Erythroblast (primary cell): ENCODE measurements at regions not wholly inside any gene's neighbourhood (a gene's known extent, or its start where the extent isn't known, plus 50 kb on each side); places are given as distances from the start of the nearest gene placed in this dataset.
"Not testable (repeated sequence)": the region's sequence is repeated elsewhere in the genome, so short reads cannot be mapped to it uniquely, and the experiment has no call there.

Experiments used
- DNase-seq, 2 experiments: peaks; one replicate each; lab custom pipeline; 2025; lab: John Stamatoyannopoulos, UW
- GATA1 ChIP-seq: IDR thresholded peaks from 2 replicates; pipeline ENCODE4 v1.6.1; 2011; ENCODE audit warnings: low read depth, mild to moderate bottlenecking, control low read depth, low read length, moderate library complexity
- POLR2A ChIP-seq: IDR thresholded peaks from 2 replicates; pipeline ENCODE4 v1.6.1; 2011; ENCODE audit warnings: mild to moderate bottlenecking, low read length

DNA sequence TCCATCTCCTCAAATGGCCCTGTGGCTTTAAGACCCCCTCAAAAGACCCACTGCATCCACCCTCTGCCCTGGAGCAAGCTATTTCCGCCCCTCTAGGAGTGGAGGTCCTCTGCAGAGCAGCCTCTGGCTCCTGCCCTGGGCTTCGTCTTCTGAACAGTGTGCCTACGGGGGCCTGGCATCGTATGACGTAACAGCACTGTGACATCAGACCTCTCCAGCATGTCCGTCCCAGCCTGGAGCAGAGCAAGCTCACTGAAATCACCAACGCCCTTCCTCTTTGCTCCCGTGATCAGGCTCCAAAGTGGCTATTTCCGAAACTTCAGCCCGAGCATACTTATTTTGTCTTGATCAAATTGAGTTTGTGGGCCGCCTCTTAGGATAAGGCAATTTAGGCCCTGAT is 69.1 kb upstream of the PTCH1 start:
- no peak for DNase-seq
- no peak for TF ChIP-seq GATA1
- no peak for TF ChIP-seq POLR2A

DNA sequence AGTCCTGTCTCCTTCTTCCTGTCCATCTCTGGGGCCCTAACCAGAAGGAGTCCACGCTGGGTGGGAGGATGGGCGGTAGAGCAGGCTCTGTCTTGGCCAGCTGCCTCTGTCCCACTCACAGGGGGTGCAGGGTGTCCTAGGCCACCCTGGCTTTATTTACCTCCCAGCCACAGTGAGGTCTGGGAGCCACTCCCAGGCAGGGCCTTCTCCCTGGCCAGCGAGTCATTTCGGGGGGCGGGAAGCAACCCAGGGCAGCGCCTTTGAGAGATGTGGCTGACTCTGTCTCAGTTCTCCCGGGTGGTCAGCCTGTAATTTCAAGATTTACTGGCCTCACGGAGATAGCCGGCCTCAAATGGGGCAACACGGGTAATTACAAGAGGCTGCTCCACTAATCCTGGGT is 67.4 kb upstream of the PTCH1 start:
- no peak for DNase-seq

DNA sequence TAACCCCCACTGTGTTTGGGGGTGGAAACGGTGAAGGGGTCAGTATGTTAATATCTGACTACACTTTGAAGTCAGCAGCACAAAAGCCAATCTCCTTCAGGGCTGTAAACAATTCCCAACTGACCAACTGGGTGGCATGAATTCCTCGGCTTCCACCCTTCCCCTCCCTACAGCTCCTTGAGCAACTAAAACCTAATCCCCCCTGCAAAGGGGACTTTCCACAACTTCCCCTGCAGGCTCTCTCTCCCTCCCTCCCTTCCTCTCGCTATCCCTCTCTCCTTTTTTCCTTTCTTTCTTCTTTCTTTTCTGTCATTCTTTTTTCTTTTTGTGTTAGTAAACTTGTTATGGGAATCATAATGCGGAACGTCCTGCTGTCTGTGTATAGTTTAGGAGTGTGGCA is 65.1 kb upstream of the PTCH1 start:
- TF ChIP-seq GATA1 (no peak), POLR2A (no peak)
- no peak for DNase-seq

More for the DNA sequence above, 67.4 kb upstream of the PTCH1 start:
- TF ChIP-seq GATA1 (no peak), POLR2A (no peak)

DNA sequence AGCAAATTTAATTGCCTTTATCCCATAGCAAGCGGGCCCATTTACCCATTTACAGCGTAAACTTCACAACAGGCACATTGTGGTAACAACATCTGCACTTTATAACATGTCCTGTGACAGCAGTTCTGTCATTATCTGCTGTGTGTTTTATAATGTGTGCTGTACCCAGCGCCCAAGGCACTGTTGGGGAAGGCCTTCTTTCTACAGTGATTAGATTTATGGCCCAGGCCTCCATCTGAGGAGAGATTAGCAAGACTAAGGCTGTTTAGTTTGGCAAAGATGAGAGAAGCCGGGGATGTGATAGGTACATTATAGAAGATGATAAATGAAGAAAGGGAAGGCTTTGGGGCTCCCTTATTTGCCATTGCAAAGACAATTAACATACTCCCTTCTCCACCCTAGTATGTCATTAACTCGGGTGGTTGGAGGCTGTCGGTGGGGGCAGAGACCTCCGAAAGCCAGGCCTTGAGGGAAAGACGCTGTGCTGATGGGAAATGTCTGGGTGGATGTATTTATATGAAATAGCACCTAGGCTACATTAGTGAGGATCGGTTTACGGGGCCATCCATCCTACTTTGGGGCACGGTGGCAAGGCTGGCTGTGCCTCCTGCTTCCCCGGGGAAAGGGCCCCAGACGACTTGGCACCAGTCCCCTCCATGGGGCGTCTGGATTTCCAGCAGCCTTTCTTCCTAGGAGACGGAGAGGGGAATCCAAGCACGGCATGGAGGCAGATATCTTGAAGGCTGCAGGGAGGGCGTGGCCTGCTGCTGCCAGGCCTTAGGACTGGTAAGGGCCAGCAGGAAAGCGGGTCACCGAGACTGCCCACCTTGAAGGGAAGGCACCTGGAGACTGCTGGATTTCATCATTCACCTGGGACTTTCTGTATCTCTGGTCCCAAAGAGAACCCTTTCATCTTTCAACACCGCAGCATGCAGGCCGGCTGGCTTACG is 64.3 kb upstream of the PTCH1 start:
- no peak for DNase-seq
- TF ChIP-seq GATA1 (no peak), POLR2A (no peak)

DNA sequence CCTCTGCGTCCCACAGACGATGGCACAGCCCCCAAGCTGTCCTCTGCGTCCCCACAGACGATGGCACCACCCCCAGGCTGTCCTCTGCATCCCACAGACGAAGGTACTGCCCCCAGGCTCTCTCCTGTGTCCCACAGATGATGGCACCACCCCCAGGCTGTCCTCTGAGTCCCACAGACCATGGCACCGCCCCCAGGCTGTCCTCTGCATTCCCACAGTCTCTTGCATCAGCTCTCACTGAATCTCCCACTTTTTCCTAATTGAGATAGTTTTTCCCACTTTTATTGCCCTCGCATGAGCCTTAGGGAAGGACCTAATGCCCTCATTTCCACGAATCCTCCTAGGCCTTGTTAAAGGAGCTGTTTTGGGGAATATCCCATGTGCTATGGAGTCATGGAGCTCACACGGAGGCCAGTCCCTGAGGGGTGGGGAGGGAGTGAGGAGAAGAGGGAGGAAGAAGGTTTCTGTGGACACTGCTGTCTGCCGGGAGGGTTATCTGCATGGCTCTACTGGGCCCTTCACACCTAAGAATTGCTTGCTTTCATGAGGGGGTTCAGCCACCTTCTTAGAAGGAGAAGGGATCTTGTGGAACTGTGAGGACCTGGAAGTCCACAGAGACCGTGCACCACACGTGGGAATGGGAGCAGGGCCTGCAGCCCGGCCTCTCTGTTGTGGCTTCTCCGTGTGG is 58.2 kb upstream of the PTCH1 start:
- no peak for DNase-seq
- no peak for TF ChIP-seq GATA1
- no peak for TF ChIP-seq POLR2A

GRCh38 chr9:95574176-95574575 is 57.4 kb upstream of the PTCH1 start:
- TF ChIP-seq POLR2A: no peak
- no peak for TF ChIP-seq GATA1

DNA sequence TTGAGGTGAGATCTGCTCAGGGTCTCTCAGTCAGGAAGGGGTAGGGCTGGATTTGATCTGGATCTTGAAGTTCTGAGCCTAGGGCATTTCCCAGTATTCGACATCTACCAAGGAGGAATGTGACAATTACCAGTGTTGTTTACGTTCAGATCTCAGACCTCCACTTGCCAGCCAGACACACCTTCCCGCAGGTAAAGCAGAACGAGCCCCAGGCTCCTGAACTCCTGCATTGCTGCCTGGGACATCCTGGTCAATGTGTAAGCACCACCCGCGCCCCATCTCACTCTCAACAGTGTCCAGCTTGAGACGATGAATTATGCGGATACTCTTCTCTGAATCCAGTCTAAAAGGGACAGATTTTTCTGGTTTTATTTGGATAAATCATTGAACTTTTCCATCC is 56.7 kb upstream of the PTCH1 start:
- no peak for DNase-seq
- TF ChIP-seq POLR2A (no peak), GATA1 (no peak)

More at GRCh38 chr9:95574176-95574575, 57.4 kb upstream of the PTCH1 start:
- no peak for DNase-seq

GRCh38 chr9:95572381-95573151 is 55.8 kb upstream of the PTCH1 start:
- no peak for TF ChIP-seq GATA1
- no peak for TF ChIP-seq POLR2A
- no peak for DNase-seq

GRCh38 chr9:95570646-95571045 is 53.9 kb upstream of the PTCH1 start:
- TF ChIP-seq GATA1 (no peak), POLR2A (no peak)
- no peak for DNase-seq

GRCh38 chr9:95570150-95570549 is 53.4 kb upstream of the PTCH1 start:
- no peak for DNase-seq
- TF ChIP-seq POLR2A: no peak
- TF ChIP-seq GATA1: no peak

DNA sequence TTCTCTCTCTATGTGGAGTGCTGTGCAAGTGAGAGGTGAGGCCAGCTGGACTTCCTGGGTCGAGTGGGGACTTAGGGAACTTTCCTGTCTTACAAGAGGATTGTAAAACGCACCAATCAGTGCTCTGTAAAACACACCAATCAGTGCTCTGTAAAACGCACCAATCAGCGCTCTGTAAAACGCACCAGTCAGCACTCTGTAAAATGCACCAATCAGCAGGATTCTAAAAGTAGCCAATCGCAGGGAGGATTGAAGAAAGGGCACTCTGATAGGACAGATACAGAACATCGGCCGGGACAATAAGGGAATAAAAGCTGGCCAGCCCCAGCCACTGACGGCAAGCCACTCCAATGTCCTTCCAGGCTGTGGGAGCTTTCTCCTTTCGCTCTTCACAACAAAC is 52.0 kb upstream of the PTCH1 start:
- DNase-seq: not testable (repeated sequence)
